HG03558 (cell line): ENCODE measurements at regions not wholly inside any gene's neighbourhood (a gene's known extent, or its start where the extent isn't known, plus 50 kb on each side); places are given as distances from the start of the nearest gene placed in this dataset.
A peak's percentile ranks its signal among the peaks of the same experiment; 100 is the strongest.
"Not testable (repeated sequence)": the region's sequence is repeated elsewhere in the genome, so short reads cannot be mapped to it uniquely, and the experiment has no call there.

ENCODE experiments used
- ATAC-seq: cut with Tn5 transposase; IDR thresholded peaks from one replicate; pipeline ENCODE4 v1.9.1; 2021; ENCODE audit warnings: moderate number of reproducible peaks; ENCODE audit not compliant: unreplicated experiment; ENCODE audit errors: extremely low read depth

DNA sequence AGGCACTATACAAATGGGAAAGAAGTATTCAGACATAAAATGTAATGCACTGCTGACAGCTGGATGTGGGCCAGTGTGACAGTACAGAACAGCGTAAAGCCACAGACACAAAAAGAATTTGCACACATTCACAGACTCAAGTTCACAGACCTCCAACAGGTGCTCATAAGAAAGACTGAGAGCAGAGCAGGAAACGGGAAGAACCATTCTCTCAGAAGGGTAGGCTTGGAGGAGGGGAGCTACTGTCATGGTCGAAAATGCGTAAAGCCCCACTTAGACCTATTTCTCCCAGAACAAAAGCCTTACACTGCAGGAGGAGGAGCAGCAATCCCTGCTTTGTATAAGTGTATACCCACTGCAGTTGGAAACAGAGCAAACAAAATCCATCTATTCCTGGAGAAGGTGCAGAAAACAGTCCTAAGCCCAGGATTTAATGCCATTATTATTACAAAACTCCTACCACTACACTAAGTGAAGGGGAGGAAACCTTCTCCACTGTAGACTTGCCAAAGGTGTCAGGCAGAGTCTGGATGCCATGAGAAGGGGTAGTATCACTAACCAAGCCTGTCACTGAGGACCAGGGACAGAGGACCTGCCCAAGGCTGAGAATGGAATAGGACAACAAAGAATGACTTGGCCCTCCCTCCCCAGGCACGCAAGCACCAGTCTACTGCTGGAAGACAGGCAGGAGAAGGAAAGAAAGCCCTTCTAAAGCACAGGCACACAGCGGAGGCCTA, 103.0 kb upstream of the FAM25C start:
- ATAC-seq = not testable (repeated sequence)

- ATAC-seq = not testable (repeated sequence)
Observed at GRCh38 chr10:48098854-48099253, 99.3 kb upstream of the FAM25C start.

DNA sequence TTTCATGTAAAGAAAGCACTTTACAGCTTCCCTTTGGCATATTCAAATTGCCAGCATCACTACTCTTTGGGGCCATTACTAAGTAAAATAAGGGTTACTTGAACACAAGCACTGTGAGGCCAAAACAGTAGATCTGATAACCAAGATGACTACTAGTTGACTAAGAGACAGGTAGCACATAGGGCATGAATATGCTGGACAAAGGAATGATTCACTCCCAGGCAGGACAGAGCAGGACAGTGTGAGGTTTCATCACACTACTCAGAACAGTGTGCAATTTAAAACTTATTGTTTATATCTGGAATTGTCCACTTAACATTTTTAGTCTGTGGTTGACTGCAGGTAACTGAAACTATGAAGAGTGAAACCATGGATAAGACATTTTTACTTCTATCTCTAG, 91.1 kb upstream of the FAM25C start:
- ATAC-seq = not testable (repeated sequence)

- ATAC-seq = not testable (repeated sequence)
Observed at GRCh38 chr10:48088087-48088486, 88.5 kb upstream of the FAM25C start.

- ATAC-seq = not testable (repeated sequence)
Observed at GRCh38 chr10:48084446-48084845, 84.9 kb upstream of the FAM25C start.

DNA sequence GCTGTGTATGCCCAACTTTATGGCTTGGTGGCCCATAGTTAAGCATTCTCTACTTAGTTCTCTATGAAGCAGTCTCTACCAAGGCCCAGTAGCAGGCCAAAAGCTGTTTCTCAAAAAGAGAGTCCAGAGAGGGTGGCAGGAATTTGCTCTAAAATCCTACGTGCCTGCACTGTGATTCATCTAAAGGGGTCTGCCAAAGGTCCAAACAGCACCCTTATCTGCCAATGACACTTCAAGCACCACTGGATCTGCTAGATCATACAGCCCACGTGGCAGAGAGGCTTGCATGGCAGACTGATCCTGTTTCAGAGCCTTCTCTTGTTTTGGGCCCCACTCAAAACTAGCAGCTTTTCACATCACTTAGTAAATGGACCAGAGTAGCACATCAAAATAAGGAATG, 71.6 kb upstream of the FAM25C start:
- ATAC-seq = not testable (repeated sequence)

GRCh38 chr10:48063944-48064625, 64.5 kb upstream of the FAM25C start:
- peak; percentile 80 for ATAC-seq

GRCh38 chr10:48055395-48055794, 55.8 kb upstream of the FAM25C start:
- ATAC-seq = not testable (repeated sequence)
